OCI-LY1 (cell line): ENCODE measurements at regions not wholly inside any gene's neighbourhood (a gene's known extent, or its start where the extent isn't known, plus 50 kb on each side); places are given as distances from the start of the nearest gene placed in this dataset.

Experiments used
- H2AFZ ChIP-seq: fragments of 200-600 bp; sonication (generic), shearing (Covaris generic); 2 replicates; pipeline ENCODE4 v1.6.0; 2014; ENCODE audit warnings: antibody characterized with exemption, mild to moderate bottlenecking, low read length
- H3F3A ChIP-seq: fragments of 200-600 bp; sonication (generic), shearing (Covaris generic); 2 replicates; pipeline ENCODE4 v1.6.0; 2014; ENCODE audit warnings: mild to moderate bottlenecking, antibody characterized with exemption, low read length, moderate library complexity; ENCODE audit not compliant: insufficient read depth
- H3K27ac ChIP-seq: fragments of 200-600 bp; sonication (generic); 2 replicates; pipeline ENCODE4 v1.5.1; 2014; ENCODE audit warnings: low read length, mixed run types, mild to moderate bottlenecking, low read depth; ENCODE audit not compliant: poor library complexity, severe bottlenecking
- H3K27me3 ChIP-seq: fragments of 200-600 bp; sonication (generic); 2 replicates; pipeline ENCODE4 v1.6.0; 2014; ENCODE audit warnings: antibody characterized with exemption, mild to moderate bottlenecking, low read length, moderate library complexity; ENCODE audit not compliant: insufficient read depth
- H3K36me3 ChIP-seq: fragments of 200-600 bp; sonication (generic); 2 replicates; pipeline ENCODE4 v1.6.1; 2014; ENCODE audit warnings: mild to moderate bottlenecking, antibody characterized with exemption, low read length, moderate library complexity, mixed read lengths; ENCODE audit not compliant: insufficient read depth
- H3K4me1 ChIP-seq: fragments of 200-600 bp; sonication (generic); 2 replicates; pipeline ENCODE4 v1.5.1; 2014; ENCODE audit warnings: mild to moderate bottlenecking, low read length, moderate library complexity; ENCODE audit not compliant: insufficient read depth, severe bottlenecking
- H3K4me2 ChIP-seq: fragments of 200-600 bp; sonication (generic), shearing (Covaris generic); 2 replicates; pipeline ENCODE4 v1.6.1; 2014; ENCODE audit warnings: low read length
- H3K4me3 ChIP-seq: fragments of 200-600 bp; sonication (generic); 2 replicates; pipeline ENCODE4 v1.5.1; 2014; ENCODE audit warnings: low read length, low read depth, mild to moderate bottlenecking, mixed read lengths; ENCODE audit not compliant: poor library complexity, severe bottlenecking
- H3K79me2 ChIP-seq: fragments of 200-600 bp; shearing (Covaris generic); 2 replicates; pipeline ENCODE4 v1.6.1; 2016; ENCODE audit warnings: mixed run types, low read length, mixed read lengths; ENCODE audit not compliant: insufficient read depth
- H3K9ac ChIP-seq: fragments of 200-600 bp; sonication (generic), shearing (Covaris generic); 2 replicates; pipeline ENCODE4 v1.6.1; 2014; ENCODE audit warnings: mild to moderate bottlenecking, low read length, mixed read lengths
- H3K9me2 ChIP-seq: fragments of 200-600 bp; sonication (generic), shearing (Covaris generic); 2 replicates; pipeline ENCODE4 v1.6.1; 2014; ENCODE audit warnings: low read depth, mild to moderate bottlenecking, low read length, mixed read lengths
- H3K9me3 ChIP-seq: fragments of 200-600 bp; shearing (Covaris generic); 2 replicates; pipeline ENCODE4 v1.6.1; 2014; ENCODE audit warnings: low read length, mixed read lengths
- H4K20me1 ChIP-seq: fragments of 200-600 bp; sonication (generic), shearing (Covaris generic); 2 replicates; pipeline ENCODE4 v1.6.0; 2016; ENCODE audit warnings: mild to moderate bottlenecking, low read length; ENCODE audit not compliant: insufficient read depth
- CTCF ChIP-seq: fragments of 200-600 bp; sonication (generic), shearing (Covaris generic); IDR thresholded peaks from 2 replicates; pipeline ENCODE4 v1.5.1; 2017; ENCODE audit warnings: mild to moderate bottlenecking, antibody characterized with exemption, low read length, moderate library complexity, mixed read lengths
- EZH2 ChIP-seq: fragments of 200-600 bp; sonication (generic), shearing (Covaris generic); IDR thresholded peaks from 2 replicates; pipeline ENCODE4 v1.8.0; 2017; ENCODE audit warnings: borderline replicate concordance, mixed run types, mild to moderate bottlenecking, antibody characterized with exemption, low read length, moderate library complexity, mixed read lengths

- Histone ChIP-seq H3K27ac (no peak overlapping the region), H3K9me3 (no peaks in the 10 kb centered on the region), H3K4me1 (no peaks in the 10 kb centered on the region), H3K79me2 (no peaks in the 10 kb centered on the region), H2AFZ (no peak overlapping the region), H4K20me1 (no peaks in the 10 kb centered on the region), H3K4me2 (no peak overlapping the region), H3K9ac (no peak overlapping the region), H3K4me3 (no peak overlapping the region), H3F3A (no peaks in the 10 kb centered on the region), H3K27me3 (0 out of 2 replicates have a peak, but pooled peaks cover 3% of the 10 kb centered on the region), H3K36me3 (no peaks in the 10 kb centered on the region), H3K9me2 (no peaks in the 10 kb centered on the region)
- TF ChIP-seq EZH2 (no peak), CTCF (no peak)
These were observed 66.9 kb downstream of the SPATA31C2 start for GRCh38 chr9:88071331-88071730.

GRCh38 chr9:88065619-88066018, 72.7 kb downstream of the SPATA31C2 start:
- TF ChIP-seq CTCF: no peak
- TF ChIP-seq EZH2: no peak

GRCh38 chr9:88064554-88064953, 73.7 kb downstream of the SPATA31C2 start:
- H3K9me3 ChIP-seq: no peaks in the 10 kb centered on the region
- no peak overlapping the region for H3K27ac ChIP-seq
- no peaks in the 10 kb centered on the region for H4K20me1 ChIP-seq
- no peak overlapping the region for H3K4me2 ChIP-seq
- no peaks in the 10 kb centered on the region for H3K79me2 ChIP-seq
- no peak for TF ChIP-seq CTCF
- TF ChIP-seq EZH2: no peak
- H3K4me3 ChIP-seq: no peak overlapping the region
- H2AFZ ChIP-seq: no peak overlapping the region
- H3F3A ChIP-seq: no peaks in the 10 kb centered on the region
- H3K9me2 ChIP-seq: no peaks in the 10 kb centered on the region
- H3K36me3 ChIP-seq: no peaks in the 10 kb centered on the region
- H3K9ac ChIP-seq: no peak overlapping the region
- no peaks in the 10 kb centered on the region for H3K4me1 ChIP-seq
- 0 out of 2 replicates have a peak, but pooled peaks cover 3% of the 10 kb centered on the region for H3K27me3 ChIP-seq

More at GRCh38 chr9:88065619-88066018, 72.7 kb downstream of the SPATA31C2 start:
- Histone ChIP-seq H3K27me3 (0 out of 2 replicates have a peak, but pooled peaks cover 3% of the 10 kb centered on the region), H3K36me3 (no peaks in the 10 kb centered on the region), H3K9me2 (no peaks in the 10 kb centered on the region), H3K4me2 (no peak overlapping the region), H4K20me1 (no peaks in the 10 kb centered on the region), H3K4me3 (no peak overlapping the region), H3K9ac (no peak overlapping the region), H3F3A (no peaks in the 10 kb centered on the region), H3K9me3 (no peaks in the 10 kb centered on the region), H3K79me2 (no peaks in the 10 kb centered on the region), H2AFZ (no peak overlapping the region), H3K4me1 (no peaks in the 10 kb centered on the region), H3K27ac (no peak overlapping the region)
